Loucy (cell line): ENCODE measurements at regions not wholly inside any gene's neighbourhood (a gene's known extent, or its start where the extent isn't known, plus 50 kb on each side); places are given as distances from the start of the nearest gene placed in this dataset.

ENCODE experiments used
- H2AFZ ChIP-seq: fragments of 200-600 bp; sonication (generic); 2 replicates; pipeline ENCODE4 v1.6.0; 2016; ENCODE audit warnings: antibody characterized with exemption, mild to moderate bottlenecking, low read length, moderate library complexity
- H3F3A ChIP-seq: fragments of 200-600 bp; 2 replicates; pipeline ENCODE4 v1.6.0; 2016; ENCODE audit warnings: antibody characterized with exemption, low read depth, mild to moderate bottlenecking
- H3K27me3 ChIP-seq: fragments of 200-600 bp; sonication (generic); 2 replicates; pipeline ENCODE4 v1.6.1; 2014; ENCODE audit warnings: low read length, mild to moderate bottlenecking; ENCODE audit not compliant: insufficient read depth, poor library complexity, severe bottlenecking
- H3K36me3 ChIP-seq: fragments of 200-600 bp; sonication (generic); 2 replicates; pipeline ENCODE4 v1.6.1; 2016; ENCODE audit warnings: low read length; ENCODE audit not compliant: insufficient read depth
- H3K4me1 ChIP-seq: fragments of 200-600 bp; sonication (generic); 2 replicates; pipeline ENCODE4 v1.5.1; 2014; ENCODE audit warnings: low read length, mild to moderate bottlenecking; ENCODE audit not compliant: insufficient read depth, poor library complexity, severe bottlenecking
- H3K4me2 ChIP-seq: fragments of 200-600 bp; sonication (generic); 2 replicates; pipeline ENCODE4 v1.6.0; 2014; ENCODE audit warnings: antibody characterized with exemption, low read length, low read depth, mild to moderate bottlenecking; ENCODE audit not compliant: poor library complexity, severe bottlenecking
- H3K4me3 ChIP-seq: fragments of 200-600 bp; sonication (generic); 2 replicates; pipeline ENCODE4 v1.5.1; 2014; ENCODE audit warnings: low read length, mild to moderate bottlenecking, mixed read lengths; ENCODE audit not compliant: poor library complexity, severe bottlenecking
- H3K79me2 ChIP-seq: fragments of 200-600 bp; sonication (generic); 2 replicates; pipeline ENCODE4 v1.6.1; 2014; ENCODE audit warnings: low read length; ENCODE audit not compliant: insufficient read depth
- H3K9ac ChIP-seq: fragments of 200-600 bp; sonication (generic); 2 replicates; pipeline ENCODE4 v1.6.0; 2014; ENCODE audit warnings: mild to moderate bottlenecking, low read depth, low read length, moderate library complexity; ENCODE audit not compliant: poor library complexity, severe bottlenecking
- H3K9me2 ChIP-seq: fragments of 200-600 bp; sonication (generic); replicated peaks from 2 replicates; pipeline ENCODE4 v1.6.1; 2016; ENCODE audit warnings: low read depth, low read length, mixed read lengths
- H3K9me3 ChIP-seq: fragments of 200-600 bp; sonication (generic); 2 replicates; pipeline ENCODE4 v1.6.1; 2014; ENCODE audit warnings: mild to moderate bottlenecking, antibody characterized with exemption, low read length, low read depth; ENCODE audit not compliant: insufficient read depth
- H4K20me1 ChIP-seq: fragments of 200-600 bp; sonication (generic); 2 replicates; pipeline ENCODE4 v1.6.0; 2014; ENCODE audit warnings: antibody characterized with exemption, low read length, mild to moderate bottlenecking; ENCODE audit not compliant: insufficient read depth, poor library complexity, severe bottlenecking
- CTCF ChIP-seq: fragments of 200-600 bp; sonication (generic); conservative IDR thresholded peaks from 2 replicates; pipeline ENCODE4 v1.5.1; 2014; ENCODE audit warnings: mild to moderate bottlenecking, antibody characterized with exemption, low read length
- EZH2phosphoT487 ChIP-seq: fragments of 200-600 bp; IDR thresholded peaks from 2 replicates; pipeline ENCODE4 v1.6.1; 2018; ENCODE audit warnings: antibody characterized with exemption, mild to moderate bottlenecking, moderate library complexity, borderline replicate concordance

GRCh38 chr12:84599539-84599938, 313.1 kb downstream of the SLC6A15 start:
- H3K9me2 ChIP-seq = no peaks in the 10 kb centered on the region
- no peak overlapping the region for H2AFZ ChIP-seq
- no peaks in the 10 kb centered on the region for H3K36me3 ChIP-seq
- H3K9ac ChIP-seq = no peak overlapping the region
- H3F3A ChIP-seq = no peaks in the 10 kb centered on the region
- no peaks in the 10 kb centered on the region for H3K79me2 ChIP-seq
- H3K4me3 ChIP-seq = no peak overlapping the region
- no peaks in the 10 kb centered on the region for H3K4me1 ChIP-seq
- no peaks in the 10 kb centered on the region for H3K9me3 ChIP-seq
- no peak overlapping the region for H3K4me2 ChIP-seq
- no peaks in the 10 kb centered on the region for H4K20me1 ChIP-seq
- TF ChIP-seq EZH2phosphoT487 = no peak
- no peak for TF ChIP-seq CTCF
- H3K27me3 ChIP-seq = no peaks in the 10 kb centered on the region

GRCh38 chr12:84596266-84596665, 316.3 kb downstream of the SLC6A15 start:
- H3K9me3 ChIP-seq = no peaks in the 10 kb centered on the region
- H3K36me3 ChIP-seq = no peaks in the 10 kb centered on the region
- no peak overlapping the region for H3K4me3 ChIP-seq
- no peak for TF ChIP-seq CTCF
- no peak for TF ChIP-seq EZH2phosphoT487
- H3F3A ChIP-seq = no peaks in the 10 kb centered on the region
- no peak overlapping the region for H2AFZ ChIP-seq
- no peaks in the 10 kb centered on the region for H3K27me3 ChIP-seq
- H4K20me1 ChIP-seq = no peaks in the 10 kb centered on the region
- H3K79me2 ChIP-seq = no peaks in the 10 kb centered on the region
- no peaks in the 10 kb centered on the region for H3K9me2 ChIP-seq
- H3K4me2 ChIP-seq = no peak overlapping the region
- no peak overlapping the region for H3K9ac ChIP-seq
- no peaks in the 10 kb centered on the region for H3K4me1 ChIP-seq

- no peak overlapping the region for H2AFZ ChIP-seq
- no peaks in the 10 kb centered on the region for H3K36me3 ChIP-seq
- no peak overlapping the region for H3K4me3 ChIP-seq
- no peak overlapping the region for H3K9ac ChIP-seq
- H4K20me1 ChIP-seq = no peaks in the 10 kb centered on the region
- H3K9me2 ChIP-seq = no peaks in the 10 kb centered on the region
- no peaks in the 10 kb centered on the region for H3K27me3 ChIP-seq
- no peaks in the 10 kb centered on the region for H3F3A ChIP-seq
- H3K4me1 ChIP-seq = no peaks in the 10 kb centered on the region
- H3K79me2 ChIP-seq = no peaks in the 10 kb centered on the region
- H3K9me3 ChIP-seq = no peaks in the 10 kb centered on the region
- no peak overlapping the region for H3K4me2 ChIP-seq
- no peak for TF ChIP-seq EZH2phosphoT487
- no peak for TF ChIP-seq CTCF
Measured at GRCh38 chr12:84594157-84594556, 318.4 kb downstream of the SLC6A15 start.
